ENCODE measurements at regions not wholly inside any gene's neighbourhood (a gene's known extent, or its start where the extent isn't known, plus 50 kb on each side); places are given as distances from the start of the nearest gene placed in this dataset.

DNA sequence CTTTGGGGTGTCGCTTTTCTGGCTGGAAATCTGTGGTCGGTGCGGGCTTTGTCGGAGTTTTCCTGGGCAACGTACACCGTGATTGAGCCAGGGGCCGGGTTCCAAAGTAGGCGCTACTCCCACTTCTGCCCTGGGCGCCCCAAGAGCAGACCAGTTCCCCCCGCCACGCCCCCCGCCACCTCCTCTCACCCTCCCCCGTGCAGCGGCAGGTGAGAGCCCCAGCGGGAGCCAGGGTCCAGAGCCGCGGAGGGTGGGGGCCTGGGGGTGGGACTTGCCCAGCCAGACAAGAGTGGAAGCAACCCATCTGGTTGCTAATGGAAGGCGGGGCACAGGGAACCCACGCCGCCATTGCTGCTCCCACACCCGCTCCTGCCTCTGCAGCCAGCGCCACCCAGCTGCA is 2195.9 kb downstream of the PCDH9 start:
- no peaks in the 10 kb centered on the region for H3K79me2 ChIP-seq (ENCODE audit: control insufficient read depth, low read length)
- H3K4me3 ChIP-seq (ENCODE audit: low read length) = no peak overlapping the region
- H3K4me1 ChIP-seq (ENCODE audit: control insufficient read depth, low read length) = no peaks in the 10 kb centered on the region
- H3K9me2 ChIP-seq (replicated peaks; ENCODE audit: control insufficient read depth, low read length) = no peaks in the 10 kb centered on the region
- no peaks in the 10 kb centered on the region for H4K20me1 ChIP-seq (ENCODE audit: control insufficient read depth, insufficient read depth, low read depth, low read length)
- H3K4me2 ChIP-seq (ENCODE audit: low read length) = no peak overlapping the region
- H3K27ac ChIP-seq (ENCODE audit: low read depth, low read length) = no peak overlapping the region
- H3F3A ChIP-seq (ENCODE audit: control insufficient read depth, insufficient read depth) = no peaks in the 10 kb centered on the region
- no peaks in the 10 kb centered on the region for H3K27me3 ChIP-seq (ENCODE audit: control insufficient read depth, low read length)
- no peaks in the 10 kb centered on the region; the same call in 1 of the 2 replicates for H3K9me3 ChIP-seq (ENCODE audit: control insufficient read depth, insufficient read depth, low read length)
- no peaks in the 10 kb centered on the region for H3K36me3 ChIP-seq (ENCODE audit: control insufficient read depth, low read length)
- TF ChIP-seq EZH2phosphoT487 (IDR thresholded peaks at IDR 0.05; ENCODE audit: borderline replicate concordance, low read length) = no peak
- TF ChIP-seq, protein P1, sequence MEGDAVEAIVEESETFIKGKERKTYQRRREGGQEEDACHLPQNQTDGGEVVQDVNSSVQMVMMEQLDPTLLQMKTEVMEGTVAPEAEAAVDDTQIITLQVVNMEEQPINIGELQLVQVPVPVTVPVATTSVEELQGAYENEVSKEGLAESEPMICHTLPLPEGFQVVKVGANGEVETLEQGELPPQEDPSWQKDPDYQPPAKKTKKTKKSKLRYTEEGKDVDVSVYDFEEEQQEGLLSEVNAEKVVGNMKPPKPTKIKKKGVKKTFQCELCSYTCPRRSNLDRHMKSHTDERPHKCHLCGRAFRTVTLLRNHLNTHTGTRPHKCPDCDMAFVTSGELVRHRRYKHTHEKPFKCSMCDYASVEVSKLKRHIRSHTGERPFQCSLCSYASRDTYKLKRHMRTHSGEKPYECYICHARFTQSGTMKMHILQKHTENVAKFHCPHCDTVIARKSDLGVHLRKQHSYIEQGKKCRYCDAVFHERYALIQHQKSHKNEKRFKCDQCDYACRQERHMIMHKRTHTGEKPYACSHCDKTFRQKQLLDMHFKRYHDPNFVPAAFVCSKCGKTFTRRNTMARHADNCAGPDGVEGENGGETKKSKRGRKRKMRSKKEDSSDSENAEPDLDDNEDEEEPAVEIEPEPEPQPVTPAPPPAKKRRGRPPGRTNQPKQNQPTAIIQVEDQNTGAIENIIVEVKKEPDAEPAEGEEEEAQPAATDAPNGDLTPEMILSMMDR (IDR thresholded peaks at IDR 0.05; ENCODE audit: low read depth, low read length, poor library complexity, severe bottlenecking) = no peak

DNA sequence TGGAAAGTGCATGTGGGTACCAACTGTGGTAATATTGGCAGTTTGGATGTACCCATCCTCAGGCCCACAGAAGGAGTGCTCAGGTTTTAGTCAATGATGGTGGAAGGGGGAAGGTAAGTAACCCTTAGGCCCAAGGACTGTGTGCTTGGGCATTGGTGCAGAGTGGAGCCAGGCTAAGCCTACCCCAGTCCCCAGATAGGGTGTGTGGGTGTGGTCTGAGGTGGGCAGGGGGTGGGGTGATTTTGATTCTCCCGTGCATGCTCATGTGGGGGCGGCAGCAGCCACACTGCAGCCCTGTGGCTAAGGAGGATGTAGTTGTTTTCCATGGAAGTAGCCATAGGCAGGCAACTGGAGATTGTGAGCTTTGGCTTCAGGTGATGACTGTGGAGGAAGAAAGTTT is 2197.3 kb downstream of the PCDH9 start:
- Histone ChIP-seq H3K79me2 (ENCODE audit: control insufficient read depth, low read length) (no peaks in the 10 kb centered on the region), H3K36me3 (ENCODE audit: control insufficient read depth, low read length) (no peaks in the 10 kb centered on the region), H3F3A (ENCODE audit: control insufficient read depth, insufficient read depth) (no peaks in the 10 kb centered on the region), H3K9me2 (replicated peaks; ENCODE audit: control insufficient read depth, low read length) (no peaks in the 10 kb centered on the region), H3K27me3 (ENCODE audit: control insufficient read depth, low read length) (no peaks in the 10 kb centered on the region), H3K4me3 (ENCODE audit: low read length) (no peak overlapping the region), H3K4me1 (ENCODE audit: control insufficient read depth, low read length) (no peaks in the 10 kb centered on the region), H3K9me3 (ENCODE audit: control insufficient read depth, insufficient read depth, low read length) (no peaks in the 10 kb centered on the region; the same call in 1 of the 2 replicates), H3K27ac (ENCODE audit: low read depth, low read length) (no peak overlapping the region), H3K4me2 (ENCODE audit: low read length) (no peak overlapping the region), H4K20me1 (ENCODE audit: control insufficient read depth, insufficient read depth, low read depth, low read length) (no peaks in the 10 kb centered on the region)
- TF ChIP-seq, protein P1 (IDR thresholded peaks at IDR 0.05; ENCODE audit: low read depth, low read length, poor library complexity, severe bottlenecking) = no peak

DNA sequence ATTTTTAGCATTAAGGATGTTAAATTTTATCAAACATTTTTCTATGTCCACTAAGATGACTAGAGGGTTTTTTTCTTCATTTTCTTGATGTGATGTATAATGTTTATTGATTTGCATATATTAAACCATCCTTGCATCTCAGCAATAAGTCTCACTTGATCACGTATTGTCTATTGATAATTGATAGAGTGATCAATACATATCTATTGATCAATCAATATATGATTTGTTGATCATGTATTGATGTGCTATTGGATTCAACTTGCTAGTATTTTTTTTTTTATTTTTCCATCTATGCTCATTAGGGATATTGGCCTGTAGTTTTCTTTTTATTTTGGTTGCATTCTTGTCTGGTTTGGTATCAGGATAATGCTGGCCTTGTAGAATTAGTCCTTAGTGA is 2202.0 kb downstream of the PCDH9 start:
- Histone ChIP-seq H3K9me2 (replicated peaks; ENCODE audit: control insufficient read depth, low read length) (no peaks in the 10 kb centered on the region), H3K4me2 (ENCODE audit: low read length) (no peak overlapping the region), H3K79me2 (ENCODE audit: control insufficient read depth, low read length) (no peaks in the 10 kb centered on the region), H3K36me3 (ENCODE audit: control insufficient read depth, low read length) (no peaks in the 10 kb centered on the region), H3K27me3 (ENCODE audit: control insufficient read depth, low read length) (no peaks in the 10 kb centered on the region), H3K4me3 (ENCODE audit: low read length) (no peak overlapping the region), H4K20me1 (ENCODE audit: control insufficient read depth, insufficient read depth, low read depth, low read length) (no peaks in the 10 kb centered on the region), H3F3A (ENCODE audit: control insufficient read depth, insufficient read depth) (no peaks in the 10 kb centered on the region), H3K9me3 (ENCODE audit: control insufficient read depth, insufficient read depth, low read length) (no peaks in the 10 kb centered on the region; the same call in 1 of the 2 replicates), H3K4me1 (ENCODE audit: control insufficient read depth, low read length) (no peaks in the 10 kb centered on the region), H3K27ac (ENCODE audit: low read depth, low read length) (no peak overlapping the region)
- no peak for TF ChIP-seq EZH2phosphoT487 (IDR thresholded peaks at IDR 0.05; ENCODE audit: borderline replicate concordance, low read length)
- TF ChIP-seq, protein P1 (IDR thresholded peaks at IDR 0.05; ENCODE audit: low read depth, low read length, poor library complexity, severe bottlenecking) = no peak

DNA sequence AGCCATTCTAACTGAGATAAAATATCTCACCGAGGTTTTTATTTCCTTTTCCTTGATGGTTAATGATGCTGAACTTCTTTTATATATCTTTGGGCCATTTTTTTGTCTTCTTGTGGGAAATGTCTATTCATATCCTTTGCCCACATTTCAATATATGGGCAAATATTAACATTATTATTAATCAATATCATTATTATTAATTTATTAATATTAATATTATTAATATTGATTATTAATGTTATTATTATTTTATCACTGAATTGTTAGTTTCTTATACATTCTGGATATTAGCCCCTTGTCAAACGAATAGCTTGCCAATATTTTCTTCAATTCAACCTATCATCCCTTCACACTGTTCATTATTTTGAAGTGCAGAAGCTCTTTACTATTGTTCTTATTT is 2203.6 kb downstream of the PCDH9 start:
- Histone ChIP-seq H3K79me2 (ENCODE audit: control insufficient read depth, low read length) (no peaks in the 10 kb centered on the region), H3K9me2 (replicated peaks; ENCODE audit: control insufficient read depth, low read length) (no peaks in the 10 kb centered on the region), H3K27ac (ENCODE audit: low read depth, low read length) (no peak overlapping the region), H3K4me1 (ENCODE audit: control insufficient read depth, low read length) (no peaks in the 10 kb centered on the region), H4K20me1 (ENCODE audit: control insufficient read depth, insufficient read depth, low read depth, low read length) (no peaks in the 10 kb centered on the region), H3K36me3 (ENCODE audit: control insufficient read depth, low read length) (no peaks in the 10 kb centered on the region), H3K4me2 (ENCODE audit: low read length) (no peak overlapping the region), H3K9me3 (ENCODE audit: control insufficient read depth, insufficient read depth, low read length) (no peaks in the 10 kb centered on the region), H3K4me3 (ENCODE audit: low read length) (no peak overlapping the region), H3F3A (ENCODE audit: control insufficient read depth, insufficient read depth) (no peaks in the 10 kb centered on the region), H3K27me3 (ENCODE audit: control insufficient read depth, low read length) (no peaks in the 10 kb centered on the region)
- TF ChIP-seq EZH2phosphoT487 (IDR thresholded peaks at IDR 0.05; ENCODE audit: borderline replicate concordance, low read length) = no peak
- TF ChIP-seq, protein P1 (IDR thresholded peaks at IDR 0.05; ENCODE audit: low read depth, low read length, poor library complexity, severe bottlenecking) = no peak
